HG03432 (cell line): ENCODE measurements at regions not wholly inside any gene's neighbourhood (a gene's known extent, or its start where the extent isn't known, plus 50 kb on each side); places are given as distances from the start of the nearest gene placed in this dataset.

ENCODE experiments used
- ATAC-seq: cut with Tn5 transposase; IDR thresholded peaks from one replicate; pipeline ENCODE4 v1.9.1; 2021; ENCODE audit warnings: mild to moderate bottlenecking, moderate library complexity; ENCODE audit not compliant: unreplicated experiment

- ATAC-seq: no peak
Measured at GRCh38 chr19:28889941-28890670, 322.8 kb downstream of the UQCRFS1 start.

- no peak for ATAC-seq
Measured at GRCh38 chr19:28887920-28888618, 324.9 kb downstream of the UQCRFS1 start.

- no peak for ATAC-seq
Measured at GRCh38 chr19:28886708-28887107, 326.2 kb downstream of the UQCRFS1 start.

- ATAC-seq: no peak
Measured at GRCh38 chr19:28885965-28886364, 327.0 kb downstream of the UQCRFS1 start.

GRCh38 chr19:28884786-28885476 lies 328.0 kb downstream of the UQCRFS1 start:
- no peak for ATAC-seq

- ATAC-seq: no peak
Measured at GRCh38 chr19:28883241-28883693, 329.7 kb downstream of the UQCRFS1 start.

- ATAC-seq: no peak
Measured at GRCh38 chr19:28882818-28883217, 330.1 kb downstream of the UQCRFS1 start.

GRCh38 chr19:28881616-28882015 lies 331.3 kb downstream of the UQCRFS1 start:
- ATAC-seq: no peak

GRCh38 chr19:28880735-28881401 lies 332.1 kb downstream of the UQCRFS1 start:
- no peak for ATAC-seq

- peak; percentile 51 for ATAC-seq
Measured at GRCh38 chr19:28878862-28879566, 333.9 kb downstream of the UQCRFS1 start.

- ATAC-seq: no peak
Measured at GRCh38 chr19:28876609-28877123, 336.3 kb downstream of the UQCRFS1 start.

GRCh38 chr19:28874742-28875141 lies 338.2 kb downstream of the UQCRFS1 start:
- no peak for ATAC-seq

- no peak for ATAC-seq
Measured at GRCh38 chr19:28873301-28873700, 339.6 kb downstream of the UQCRFS1 start.

- ATAC-seq: no peak
Measured at GRCh38 chr19:28871099-28871725, 341.7 kb downstream of the UQCRFS1 start.

- no peak for ATAC-seq
Measured at GRCh38 chr19:28869459-28869858, 343.5 kb downstream of the UQCRFS1 start.

- no peak for ATAC-seq
Measured at GRCh38 chr19:28868836-28869235, 344.1 kb downstream of the UQCRFS1 start.

- no peak for ATAC-seq
Measured at GRCh38 chr19:28867978-28868377, 345.0 kb downstream of the UQCRFS1 start.

GRCh38 chr19:28864577-28865042 lies 348.3 kb downstream of the UQCRFS1 start:
- no peak for ATAC-seq

GRCh38 chr19:28864024-28864503 lies 348.9 kb downstream of the UQCRFS1 start:
- no peak for ATAC-seq

GRCh38 chr19:28862238-28862637 lies 350.7 kb downstream of the UQCRFS1 start:
- ATAC-seq: no peak
